HEK293T (cell line): ENCODE measurements at regions not wholly inside any gene's neighbourhood (a gene's known extent, or its start where the extent isn't known, plus 50 kb on each side); places are given as distances from the start of the nearest gene placed in this dataset.

Experiments used
- ARNT ChIP-seq: fragments of 450-650 bp; IDR thresholded peaks from 2 replicates; pipeline ENCODE4 v1.6.1; 2017; ENCODE audit warnings: mild to moderate bottlenecking
- BHLHE40 ChIP-seq: fragments of 450-650 bp; IDR thresholded peaks from 2 replicates; pipeline ENCODE4 v1.6.1; 2016; ENCODE audit warnings: mild to moderate bottlenecking, moderate library complexity, borderline replicate concordance
- ELF4 ChIP-seq: fragments of 450-650 bp; IDR thresholded peaks from 2 replicates; pipeline ENCODE4 v1.6.1; 2017; ENCODE audit warnings: antibody characterized with exemption
- FOXA1 ChIP-seq: fragments of 450-650 bp; IDR thresholded peaks from 2 replicates; pipeline ENCODE4 v1.6.1; 2016; ENCODE audit warnings: mild to moderate bottlenecking
- FOXK2 ChIP-seq: fragments of 450-650 bp; IDR thresholded peaks from 2 replicates; pipeline ENCODE4 v1.6.1; 2016; ENCODE audit warnings: mild to moderate bottlenecking
- FOXM1 ChIP-seq: fragments of 450-650 bp; IDR thresholded peaks from 2 replicates; pipeline ENCODE4 v1.6.1; 2017; ENCODE audit warnings: mild to moderate bottlenecking, borderline replicate concordance
- HDGF ChIP-seq: fragments of 450-650 bp; IDR thresholded peaks from 2 replicates; pipeline ENCODE4 v1.6.1; 2017; ENCODE audit warnings: antibody characterized with exemption, borderline replicate concordance
- LEF1 ChIP-seq: fragments of 450-650 bp; IDR thresholded peaks from 2 replicates; pipeline ENCODE4 v1.6.1; 2017; ENCODE audit warnings: mild to moderate bottlenecking, borderline replicate concordance
- PKNOX1 ChIP-seq: fragments of 450-650 bp; IDR thresholded peaks from 2 replicates; pipeline ENCODE4 v1.6.1; 2016
- SP1 ChIP-seq: fragments of 450-650 bp; IDR thresholded peaks from 2 replicates; pipeline ENCODE4 v1.6.1; 2017
- SUZ12 ChIP-seq: fragments of 450-650 bp; IDR thresholded peaks from 2 replicates; pipeline ENCODE4 v1.6.1; 2016; ENCODE audit warnings: mild to moderate bottlenecking
- TARDBP ChIP-seq: fragments of 450-650 bp; IDR thresholded peaks from 2 replicates; pipeline ENCODE4 v1.6.1; 2016
- ZNF384 ChIP-seq: fragments of 450-650 bp; IDR thresholded peaks from 2 replicates; pipeline ENCODE4 v1.6.1; 2016

- TF ChIP-seq LEF1 (no peak), ELF4 (no peak), FOXK2 (no peak), FOXM1 (no peak), TARDBP (no peak), BHLHE40 (no peak), SP1 (no peak), ZNF384 (no peak), ARNT (no peak), SUZ12 (no peak), PKNOX1 (no peak), FOXA1 (no peak), HDGF (no peak)
These were observed 549.1 kb upstream of the BOD1L1 start for GRCh38 chr4:14176613-14177012.
